ENCODE measurements at regions not wholly inside any gene's neighbourhood (a gene's known extent, or its start where the extent isn't known, plus 50 kb on each side); places are given as distances from the start of the nearest gene placed in this dataset.

GRCh38 chr1:193476748-193477147 lies 290.3 kb upstream of the B3GALT2 start:
- TF ChIP-seq CTCF (conservative IDR thresholded peaks at IDR 0.05; ENCODE audit: low read length) (no peak), EZH2phosphoT487 (IDR thresholded peaks at IDR 0.05; ENCODE audit: borderline replicate concordance) (no peak)

All from Loucy (cell line).